ENCODE measurements at regions not wholly inside any gene's neighbourhood (a gene's known extent, or its start where the extent isn't known, plus 50 kb on each side); places are given as distances from the start of the nearest gene placed in this dataset.

DNA sequence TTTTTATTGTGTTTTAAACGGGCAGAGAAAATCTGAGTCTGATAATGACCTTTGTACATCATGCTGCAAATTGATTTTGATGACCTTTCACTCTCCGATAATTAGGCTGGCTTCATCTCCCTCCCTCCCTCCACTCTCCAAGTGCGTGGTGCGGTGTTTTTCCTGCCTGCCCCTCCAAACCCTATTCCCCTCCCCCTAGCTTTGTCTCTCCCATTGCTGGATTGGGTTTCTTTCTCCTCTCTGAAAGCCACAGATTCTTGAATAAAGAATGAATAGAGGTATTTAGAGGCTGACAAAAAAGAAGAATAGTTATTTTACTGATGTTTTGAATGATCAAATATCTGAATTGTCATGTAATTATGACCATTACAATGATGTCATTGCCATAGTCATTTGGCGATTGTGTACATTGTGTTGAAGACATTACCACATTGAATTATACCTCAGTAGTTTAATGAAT lies 571.1 kb upstream of the ZNF608 start (continued):
- TF ChIP-seq, protein P1, sequence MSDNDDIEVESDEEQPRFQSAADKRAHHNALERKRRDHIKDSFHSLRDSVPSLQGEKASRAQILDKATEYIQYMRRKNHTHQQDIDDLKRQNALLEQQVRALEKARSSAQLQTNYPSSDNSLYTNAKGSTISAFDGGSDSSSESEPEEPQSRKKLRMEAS (IDR thresholded peaks at IDR 0.05; ENCODE audit: low read depth, low read length) = no peak
- TF ChIP-seq, protein P2, sequence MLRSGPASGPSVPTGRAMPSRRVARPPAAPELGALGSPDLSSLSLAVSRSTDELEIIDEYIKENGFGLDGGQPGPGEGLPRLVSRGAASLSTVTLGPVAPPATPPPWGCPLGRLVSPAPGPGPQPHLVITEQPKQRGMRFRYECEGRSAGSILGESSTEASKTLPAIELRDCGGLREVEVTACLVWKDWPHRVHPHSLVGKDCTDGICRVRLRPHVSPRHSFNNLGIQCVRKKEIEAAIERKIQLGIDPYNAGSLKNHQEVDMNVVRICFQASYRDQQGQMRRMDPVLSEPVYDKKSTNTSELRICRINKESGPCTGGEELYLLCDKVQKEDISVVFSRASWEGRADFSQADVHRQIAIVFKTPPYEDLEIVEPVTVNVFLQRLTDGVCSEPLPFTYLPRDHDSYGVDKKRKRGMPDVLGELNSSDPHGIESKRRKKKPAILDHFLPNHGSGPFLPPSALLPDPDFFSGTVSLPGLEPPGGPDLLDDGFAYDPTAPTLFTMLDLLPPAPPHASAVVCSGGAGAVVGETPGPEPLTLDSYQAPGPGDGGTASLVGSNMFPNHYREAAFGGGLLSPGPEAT (IDR thresholded peaks at IDR 0.05; ENCODE audit: low read depth) = no peak
- TF ChIP-seq FOS (IDR thresholded peaks at IDR 0.05; ENCODE audit: borderline replicate concordance, extremely low read depth, insufficient read length) (no peak), BACH1 (IDR thresholded peaks at IDR 0.05; ENCODE audit: borderline replicate concordance) (no peak), ATF7 (IDR thresholded peaks at IDR 0.05; ENCODE audit: low read depth) (no peak)
- TF ChIP-seq, protein P3, sequence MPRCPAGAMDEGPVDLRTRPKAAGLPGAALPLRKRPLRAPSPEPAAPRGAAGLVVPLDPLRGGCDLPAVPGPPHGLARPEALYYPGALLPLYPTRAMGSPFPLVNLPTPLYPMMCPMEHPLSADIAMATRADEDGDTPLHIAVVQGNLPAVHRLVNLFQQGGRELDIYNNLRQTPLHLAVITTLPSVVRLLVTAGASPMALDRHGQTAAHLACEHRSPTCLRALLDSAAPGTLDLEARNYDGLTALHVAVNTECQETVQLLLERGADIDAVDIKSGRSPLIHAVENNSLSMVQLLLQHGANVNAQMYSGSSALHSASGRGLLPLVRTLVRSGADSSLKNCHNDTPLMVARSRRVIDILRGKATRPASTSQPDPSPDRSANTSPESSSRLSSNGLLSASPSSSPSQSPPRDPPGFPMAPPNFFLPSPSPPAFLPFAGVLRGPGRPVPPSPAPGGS (IDR thresholded peaks at IDR 0.05; ENCODE audit: borderline replicate concordance, insufficient read depth, low read depth, low read length, poor library complexity, severe bottlenecking) = no peak

DNA sequence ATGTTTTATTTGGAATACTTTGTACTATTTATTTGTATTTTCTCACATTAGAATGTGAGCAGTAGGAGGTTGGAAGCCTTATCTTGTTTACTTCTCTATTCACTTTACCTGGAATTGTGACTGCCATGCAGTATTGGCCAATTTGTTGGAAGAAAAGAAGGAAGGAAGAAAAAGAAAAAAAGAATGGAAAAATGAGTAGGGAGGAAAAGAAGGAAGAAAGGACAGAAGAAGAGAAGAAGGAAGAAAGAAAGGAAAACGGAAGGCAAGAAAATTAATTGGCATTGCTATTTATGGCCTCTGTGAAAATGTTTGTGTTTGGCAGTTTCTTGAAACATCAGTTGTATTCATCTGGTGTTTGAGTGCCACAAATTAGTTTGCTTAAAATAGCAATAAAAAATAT lies 575.2 kb upstream of the ZNF608 start:
- intact Hi-C loops (cut with micrococcal nuclease; ENCODE audit: unreplicated experiment) = no loop called here
- no peak for ATAC-seq
- Histone ChIP-seq H3K4me1 (ENCODE audit: control insufficient read depth, insufficient read depth, low read length) (no peaks in the 10 kb centered on the region), H3K9ac (ENCODE audit: control insufficient read depth, insufficient read depth, low read length) (no peak overlapping the region), H3K36me3 (ENCODE audit: control insufficient read depth in 2 of 2, insufficient read depth in 2 of 2, low read length in 1 of 2) (no peaks in the 10 kb centered on the region), H2AFZ (ENCODE audit: control insufficient read depth, low read depth, low read length) (no peak overlapping the region), H3K79me2 (ENCODE audit: control insufficient read depth, insufficient read depth, low read length) (no peaks in the 10 kb centered on the region), H3K4me2 (ENCODE audit: control insufficient read depth, insufficient read depth) (no peak overlapping the region), H3K4me3 (no peak overlapping the region), H4K20me1 (ENCODE audit: control insufficient read depth, insufficient read depth) (no peaks in the 10 kb centered on the region), H3K9me3 (replicated peaks; ENCODE audit: control insufficient read depth, insufficient read depth, low read length) (no peaks in the 10 kb centered on the region), H3K27me3 (replicated peaks in 1 of 2; ENCODE audit: control insufficient read depth in 2 of 2, insufficient read depth in 2 of 2, low read length in 1 of 2) (no peaks in the 10 kb centered on the region), H3K27ac (ENCODE audit: control insufficient read depth, insufficient read depth) (no peak overlapping the region)
- ChIA-PET SMC1A (ENCODE audit: uncharacterized antibody, unreplicated experiment) (no interaction called here), CTCF (no interaction called here), RAD21 (ENCODE audit: unreplicated experiment) (no interaction called here), POLR2A (no interaction called here)
- no peak for DNase-seq (ENCODE audit: low read depth, low spot score)
- in situ Hi-C loops (cut with MboI) = no loop called here
- no peak for FAIRE-seq
- TF ChIP-seq TCF7 (IDR thresholded peaks at IDR 0.05; ENCODE audit: borderline replicate concordance) (no peak), SUZ12 (IDR thresholded peaks at IDR 0.05; ENCODE audit: unreplicated experiment) (no peak), ZNF24 (IDR thresholded peaks at IDR 0.05) (no peak), IRF4 (IDR thresholded peaks at IDR 0.05; ENCODE audit: low read depth, low read length) (no peak), NR2C2 (IDR thresholded peaks at IDR 0.05; ENCODE audit: borderline replicate concordance, control insufficient read depth, insufficient read length, low read depth) (no peak), RUNX3 (IDR thresholded peaks at IDR 0.05; ENCODE audit: low read length) (no peak), IKZF1 (conservative IDR thresholded peaks at IDR 0.05) (no peak)
- TF ChIP-seq, protein P4, sequence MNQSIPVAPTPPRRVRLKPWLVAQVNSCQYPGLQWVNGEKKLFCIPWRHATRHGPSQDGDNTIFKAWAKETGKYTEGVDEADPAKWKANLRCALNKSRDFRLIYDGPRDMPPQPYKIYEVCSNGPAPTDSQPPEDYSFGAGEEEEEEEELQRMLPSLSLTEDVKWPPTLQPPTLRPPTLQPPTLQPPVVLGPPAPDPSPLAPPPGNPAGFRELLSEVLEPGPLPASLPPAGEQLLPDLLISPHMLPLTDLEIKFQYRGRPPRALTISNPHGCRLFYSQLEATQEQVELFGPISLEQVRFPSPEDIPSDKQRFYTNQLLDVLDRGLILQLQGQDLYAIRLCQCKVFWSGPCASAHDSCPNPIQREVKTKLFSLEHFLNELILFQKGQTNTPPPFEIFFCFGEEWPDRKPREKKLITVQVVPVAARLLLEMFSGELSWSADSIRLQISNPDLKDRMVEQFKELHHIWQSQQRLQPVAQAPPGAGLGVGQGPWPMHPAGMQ (IDR thresholded peaks at IDR 0.05; ENCODE audit: borderline replicate concordance) = no peak
- TF ChIP-seq, protein P5, sequence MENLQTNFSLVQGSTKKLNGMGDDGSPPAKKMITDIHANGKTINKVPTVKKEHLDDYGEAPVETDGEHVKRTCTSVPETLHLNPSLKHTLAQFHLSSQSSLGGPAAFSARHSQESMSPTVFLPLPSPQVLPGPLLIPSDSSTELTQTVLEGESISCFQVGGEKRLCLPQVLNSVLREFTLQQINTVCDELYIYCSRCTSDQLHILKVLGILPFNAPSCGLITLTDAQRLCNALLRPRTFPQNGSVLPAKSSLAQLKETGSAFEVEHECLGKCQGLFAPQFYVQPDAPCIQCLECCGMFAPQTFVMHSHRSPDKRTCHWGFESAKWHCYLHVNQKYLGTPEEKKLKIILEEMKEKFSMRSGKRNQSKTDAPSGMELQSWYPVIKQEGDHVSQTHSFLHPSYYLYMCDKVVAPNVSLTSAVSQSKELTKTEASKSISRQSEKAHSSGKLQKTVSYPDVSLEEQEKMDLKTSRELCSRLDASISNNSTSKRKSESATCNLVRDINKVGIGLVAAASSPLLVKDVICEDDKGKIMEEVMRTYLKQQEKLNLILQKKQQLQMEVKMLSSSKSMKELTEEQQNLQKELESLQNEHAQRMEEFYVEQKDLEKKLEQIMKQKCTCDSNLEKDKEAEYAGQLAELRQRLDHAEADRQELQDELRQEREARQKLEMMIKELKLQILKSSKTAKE (IDR thresholded peaks at IDR 0.05; ENCODE audit: low read depth, poor library complexity, severe bottlenecking) = no peak
- 75% methylated on average over 1 of the region's 1 CpG for WGBS (ENCODE audit: insufficient coverage, insufficient replicate concordance, low lambda C conversion rate, missing lambda C conversion rate)
- BruUV-seq (replicated peaks) = no TSS peak

Data from GM12878 (cell line).